Mucosa of rectum (tissue), 2 donors: ENCODE measurements at regions not wholly inside any gene's neighbourhood (a gene's known extent, or its start where the extent isn't known, plus 50 kb on each side); places are given as distances from the start of the nearest gene placed in this dataset.
"Not testable (repeated sequence)": the region's sequence is repeated elsewhere in the genome, so short reads cannot be mapped to it uniquely, and the experiment has no call there.

Experiments used
- H3K27ac ChIP-seq, 2 donors: one replicate each; pipeline ENCODE4 v1.7.0; 2013; ENCODE audit warnings: inconsistent platforms in 2 of 2, low read depth in 2 of 2, low read length in 2 of 2
- H3K27me3 ChIP-seq, 2 donors: one replicate each; pipeline ENCODE4 v1.7.0; 2013; ENCODE audit warnings: low read length in 2 of 2; ENCODE audit not compliant: control insufficient read depth in 2 of 2, insufficient read depth in 2 of 2
- H3K36me3 ChIP-seq, 2 donors: one replicate each; pipeline ENCODE4 v1.7.0; 2013; ENCODE audit warnings: low read length in 2 of 2; ENCODE audit not compliant: control insufficient read depth in 2 of 2, insufficient read depth in 2 of 2
- H3K4me1 ChIP-seq, 2 donors: one replicate each; pipeline ENCODE4 v1.7.0; 2013; ENCODE audit warnings: low read length in 2 of 2, mild to moderate bottlenecking in 1 of 2; ENCODE audit not compliant: control insufficient read depth in 2 of 2, insufficient read depth in 2 of 2
- H3K4me3 ChIP-seq, 2 donors: one replicate each; pipeline ENCODE4 v1.7.0; 2013; ENCODE audit warnings: low read length in 2 of 2
- H3K9ac ChIP-seq, 2 donors: one replicate each; pipeline ENCODE4 v1.7.0; 2013; ENCODE audit warnings: low read length in 2 of 2, low read depth in 1 of 2, mild to moderate bottlenecking in 1 of 2
- H3K9me3 ChIP-seq, 2 donors: one replicate each; pipeline ENCODE4 v1.7.0; 2013; ENCODE audit warnings: low read length in 2 of 2; ENCODE audit not compliant: control insufficient read depth in 2 of 2
- donor health status: healthy.
- donor health status: Normal muscosa, but diverticular disease.

- not testable (repeated sequence) for H3K36me3 ChIP-seq, H3K27ac ChIP-seq, H3K4me1 ChIP-seq, H3K9me3 ChIP-seq, H3K9ac ChIP-seq, H3K27me3 ChIP-seq, H3K4me3 ChIP-seq
Measured at GRCh38 chr12:131205275-131205933, 251.7 kb downstream of the ADGRD1 start.

GRCh38 chr12:131206630-131207299, 253.1 kb downstream of the ADGRD1 start:
- not testable (repeated sequence) for H3K4me3 ChIP-seq, H3K9me3 ChIP-seq, H3K27ac ChIP-seq, H3K4me1 ChIP-seq, H3K27me3 ChIP-seq, H3K36me3 ChIP-seq, H3K9ac ChIP-seq

- H3K9me3 ChIP-seq, H3K4me1 ChIP-seq, H3K36me3 ChIP-seq, H3K9ac ChIP-seq, H3K4me3 ChIP-seq, H3K27ac ChIP-seq, H3K27me3 ChIP-seq: not testable (repeated sequence)
Measured at GRCh38 chr12:131207300-131207660, 253.6 kb downstream of the ADGRD1 start.

GRCh38 chr12:131207841-131208240, 254.1 kb downstream of the ADGRD1 start:
- H3K9me3 ChIP-seq, H3K9ac ChIP-seq, H3K4me1 ChIP-seq, H3K36me3 ChIP-seq, H3K4me3 ChIP-seq, H3K27ac ChIP-seq, H3K27me3 ChIP-seq: not testable (repeated sequence)

GRCh38 chr12:131208425-131208824, 254.7 kb downstream of the ADGRD1 start:
- Histone ChIP-seq H3K27me3 (no peaks in the 10 kb centered on the region), H3K36me3 (no peaks in the 10 kb centered on the region), H3K4me1 (no peaks in the 10 kb centered on the region), H3K9ac (no peak overlapping the region), H3K4me3 (no peak overlapping the region), H3K27ac (no peak overlapping the region), H3K9me3 (no peaks in the 10 kb centered on the region)

- Histone ChIP-seq H3K27ac (no peak overlapping the region), H3K9me3 (no peaks in the 10 kb centered on the region), H3K9ac (no peak overlapping the region), H3K4me1 (no peaks in the 10 kb centered on the region), H3K27me3 (no peaks in the 10 kb centered on the region), H3K4me3 (no peak overlapping the region), H3K36me3 (no peaks in the 10 kb centered on the region)
Measured at GRCh38 chr12:131209082-131210070, 255.7 kb downstream of the ADGRD1 start.

GRCh38 chr12:131210506-131211339, 257.0 kb downstream of the ADGRD1 start:
- H3K4me1 ChIP-seq, result no peaks in the 10 kb centered on the region
- H3K9ac ChIP-seq, result no peak overlapping the region
- no peak overlapping the region for H3K4me3 ChIP-seq
- no peak overlapping the region for H3K27ac ChIP-seq
- no peaks in the 10 kb centered on the region for H3K9me3 ChIP-seq
- no peaks in the 10 kb centered on the region for H3K27me3 ChIP-seq
- no peaks in the 10 kb centered on the region for H3K36me3 ChIP-seq

- Histone ChIP-seq H3K27ac (no peak overlapping the region), H3K4me3 (no peak overlapping the region), H3K9me3 (no peaks in the 10 kb centered on the region), H3K27me3 (no peaks in the 10 kb centered on the region), H3K9ac (no peak overlapping the region), H3K4me1 (no peaks in the 10 kb centered on the region), H3K36me3 (no peaks in the 10 kb centered on the region)
Measured at GRCh38 chr12:131211340-131211938, 257.7 kb downstream of the ADGRD1 start.

GRCh38 chr12:131213896-131214442, 260.3 kb downstream of the ADGRD1 start:
- Histone ChIP-seq H3K27ac (no peak overlapping the region), H3K4me1 (peaks cover 0 to 5% of the 10 kb centered on the region in 2 donors), H3K4me3 (no peak overlapping the region), H3K9me3 (no peaks in the 10 kb centered on the region), H3K9ac (no peak overlapping the region), H3K27me3 (peaks cover 2 to 5% of the 10 kb centered on the region in 2 donors), H3K36me3 (no peaks in the 10 kb centered on the region)
